Stimulated activated CD4-positive, alpha-beta T cell treated with anti-CD3 and anti-CD28 coated beads, Interleukin-1b, Interleukin-23, amount 100 ng/mL, for 48 hours (primary cell): ENCODE measurements at regions not wholly inside any gene's neighbourhood (a gene's known extent, or its start where the extent isn't known, plus 50 kb on each side); places are given as distances from the start of the nearest gene placed in this dataset.

ENCODE experiments used
- DNase-seq: peaks from one replicate; pipeline ENCODE4 v3.0.0-alpha.2; 2020

DNA sequence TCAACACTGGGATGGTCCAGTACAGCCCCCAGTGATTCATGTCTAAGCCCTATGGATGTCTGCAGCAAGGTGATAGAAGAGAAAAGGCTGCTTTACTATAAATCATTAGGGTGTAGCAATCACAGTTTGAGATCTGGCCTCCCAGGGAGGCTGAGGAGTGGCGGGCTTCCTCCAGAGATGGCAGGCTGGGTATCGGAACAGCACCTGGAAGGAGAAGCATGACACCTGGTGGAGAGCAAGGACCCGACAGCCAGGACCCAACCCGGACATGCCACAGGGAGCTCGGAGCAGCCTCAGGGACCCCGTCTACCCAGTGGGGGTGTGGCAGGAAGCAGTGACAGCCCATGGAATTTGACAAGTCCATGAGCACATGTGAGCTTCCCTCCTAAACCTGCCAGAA is 114.8 kb upstream of the CD93 start:
- DNase-seq = no peak

DNA sequence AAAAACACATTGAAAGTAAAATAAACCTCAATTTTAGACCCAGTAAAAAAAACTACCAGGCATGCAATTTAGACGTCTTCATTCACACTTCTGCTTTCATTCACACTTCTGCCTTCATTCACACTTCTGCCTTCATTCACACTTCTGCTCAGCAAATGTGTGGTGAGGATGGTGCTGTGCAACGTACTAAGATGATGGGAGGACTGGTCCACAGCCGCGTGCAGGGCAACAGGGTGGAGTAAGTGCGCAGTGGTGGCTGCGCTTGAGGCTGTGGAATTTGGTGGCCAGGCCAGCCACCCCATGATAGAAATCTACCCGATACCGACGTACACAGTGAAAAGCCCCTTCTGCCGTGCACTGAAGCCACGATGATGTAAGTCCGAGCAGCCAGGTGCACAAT is 114.3 kb upstream of the CD93 start:
- no peak for DNase-seq

GRCh38 chr20:23199356-23199755 is 113.2 kb upstream of the CD93 start:
- no peak for DNase-seq

- DNase-seq = no peak
Observed at GRCh38 chr20:23198815-23199214, 112.7 kb upstream of the CD93 start.

DNA sequence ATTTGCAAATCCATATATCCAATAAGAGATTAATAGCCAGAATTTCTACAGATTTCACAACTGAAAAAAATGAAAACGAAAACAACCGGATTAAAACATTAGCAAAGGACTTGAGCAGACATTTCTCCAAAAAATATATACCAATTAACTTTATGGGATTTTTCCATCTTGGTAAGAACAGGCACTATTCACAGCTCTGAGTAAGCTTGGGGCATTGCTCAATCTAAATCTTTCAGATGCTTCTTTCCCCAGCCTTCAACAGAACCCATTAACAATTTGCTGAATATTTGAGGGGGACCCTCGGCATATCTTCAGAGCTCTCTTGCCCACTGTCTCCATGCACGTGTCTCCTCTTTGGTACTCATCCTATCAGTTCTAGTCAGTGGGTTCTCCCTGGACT is 111.7 kb upstream of the CD93 start:
- DNase-seq = no peak

DNA sequence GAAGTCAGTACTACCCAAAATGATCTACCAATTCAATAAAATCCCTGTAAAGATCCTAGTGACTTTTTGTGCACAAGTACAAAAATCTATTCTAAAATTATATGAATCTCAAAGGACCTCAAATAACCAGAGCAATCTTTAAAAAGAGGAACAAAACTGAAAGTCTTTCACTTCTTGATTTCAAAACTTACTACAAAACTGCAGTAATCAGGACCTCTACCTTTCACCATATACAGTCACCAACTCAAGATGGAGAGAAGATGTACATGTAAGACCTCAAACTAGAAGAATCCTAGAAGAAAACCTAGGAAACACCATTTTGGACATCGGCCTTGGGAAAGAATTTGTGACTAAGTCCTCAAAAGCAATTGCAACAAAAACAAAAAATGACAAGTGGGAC is 109.5 kb upstream of the CD93 start:
- DNase-seq = no peak

DNA sequence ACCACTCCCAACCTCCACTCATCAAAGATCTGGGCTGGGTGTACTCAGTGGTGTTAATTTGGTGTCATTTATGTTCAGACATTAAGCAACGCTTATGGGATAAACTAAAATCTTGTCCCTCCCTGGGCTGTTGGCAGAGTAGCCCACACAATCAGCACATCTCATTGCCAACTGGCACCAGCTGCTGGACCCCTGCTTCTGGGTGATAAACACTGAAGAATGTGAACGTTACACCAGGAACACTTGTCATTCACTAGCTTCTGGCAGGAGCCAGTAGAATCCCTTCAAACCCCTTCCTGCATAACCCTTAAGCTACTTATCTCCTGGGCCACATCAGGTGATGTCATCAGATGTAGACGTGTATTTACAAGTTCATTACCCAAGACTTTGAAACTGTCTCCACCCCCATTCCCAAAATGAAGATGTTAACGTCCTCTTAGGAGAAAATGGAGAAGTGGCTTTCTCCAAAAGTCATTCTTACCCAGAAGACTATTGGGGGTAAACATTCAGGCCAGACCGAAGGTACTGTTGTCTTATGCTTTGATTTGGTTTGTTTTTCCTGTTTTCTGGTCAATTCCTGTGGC is 107.8 kb upstream of the CD93 start:
- DNase-seq = no peak

- no peak for DNase-seq
Observed at GRCh38 chr20:23192469-23192868, 106.3 kb upstream of the CD93 start.

GRCh38 chr20:23190557-23190956 is 104.4 kb upstream of the CD93 start:
- no peak for DNase-seq

DNA sequence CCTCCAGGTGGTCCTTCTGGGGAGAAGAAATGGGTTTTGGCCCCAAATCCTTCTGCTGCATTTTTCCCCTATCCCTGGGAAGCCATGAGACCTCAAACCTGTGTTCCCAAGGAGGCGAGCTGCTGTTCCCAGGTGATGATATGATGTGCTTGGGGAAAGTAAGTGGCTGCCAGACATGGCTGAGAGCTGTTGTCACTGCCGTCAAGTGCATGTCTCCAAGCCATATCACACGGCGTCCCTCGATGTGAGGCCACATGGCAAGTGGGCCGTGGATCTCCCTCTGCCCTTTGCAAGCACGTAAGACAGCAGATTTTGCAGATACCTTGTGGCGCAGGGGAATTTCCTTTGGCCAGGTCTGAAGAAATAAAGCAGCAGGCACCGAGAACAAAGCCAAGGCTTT is 103.7 kb upstream of the CD93 start:
- DNase-seq = no peak

- no peak for DNase-seq
Observed at GRCh38 chr20:23189341-23189740, 103.2 kb upstream of the CD93 start.

GRCh38 chr20:23188377-23189169 is 102.4 kb upstream of the CD93 start:
- no peak for DNase-seq

GRCh38 chr20:23187751-23188150 is 101.6 kb upstream of the CD93 start:
- no peak for DNase-seq

GRCh38 chr20:23186808-23187207 is 100.7 kb upstream of the CD93 start:
- DNase-seq = no peak

GRCh38 chr20:23180451-23180921 is 94.4 kb upstream of the CD93 start:
- DNase-seq = no peak

DNA sequence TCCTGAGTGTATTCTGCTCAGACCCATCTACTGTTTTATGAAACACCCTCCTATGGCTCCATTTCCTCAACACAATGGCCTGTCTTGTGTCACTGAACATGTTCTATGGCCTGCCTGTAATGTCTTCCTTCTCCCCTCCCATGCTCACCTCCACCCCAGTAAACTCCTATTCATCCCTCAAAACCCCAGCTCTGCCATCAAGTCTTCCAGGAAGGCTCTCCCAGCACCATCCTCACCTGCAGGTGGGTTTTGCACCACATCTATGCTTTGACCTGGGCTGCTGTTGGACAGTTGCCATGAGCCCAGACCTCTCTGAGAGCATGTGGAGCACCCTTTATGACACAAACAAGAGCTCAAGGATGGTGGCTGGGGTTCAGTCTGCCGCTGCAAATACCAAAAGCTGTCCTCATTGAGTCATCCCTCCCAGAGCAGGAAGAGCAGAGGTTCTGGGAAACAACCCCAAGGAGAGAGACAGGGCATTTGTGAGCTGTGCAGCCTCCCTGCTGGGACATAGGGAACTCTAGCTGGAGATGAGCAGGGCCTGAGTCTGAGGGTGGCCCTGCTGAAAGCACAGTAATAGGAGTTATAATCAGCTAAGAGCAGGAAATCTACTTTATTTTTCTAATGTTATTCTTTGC is 93.8 kb upstream of the CD93 start:
- DNase-seq = no peak

DNA sequence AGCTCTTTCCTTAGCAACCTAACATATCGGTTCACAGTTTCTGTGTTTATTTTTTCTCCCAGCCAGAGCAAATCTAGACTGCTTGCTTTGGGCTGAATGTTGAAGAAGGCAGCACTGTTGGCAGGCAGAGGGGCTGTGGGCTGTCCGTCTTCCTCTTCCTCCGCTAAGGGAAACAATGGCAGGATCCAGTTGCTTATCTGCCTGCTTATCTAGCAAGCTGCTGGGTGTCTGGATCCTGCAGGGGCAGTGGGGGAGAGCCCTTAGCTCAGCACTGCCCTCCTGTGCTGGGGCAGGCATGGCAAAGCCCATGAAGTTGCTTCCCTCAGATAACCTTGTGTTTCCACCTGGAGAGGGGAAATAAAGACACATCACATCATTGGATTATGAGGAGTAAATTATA is 92.7 kb upstream of the CD93 start:
- DNase-seq = no peak

- DNase-seq = no peak
Observed at GRCh38 chr20:23174821-23175220, 88.7 kb upstream of the CD93 start.

- DNase-seq = no peak
Observed at GRCh38 chr20:23167431-23167830, 81.3 kb upstream of the CD93 start.

- DNase-seq = no peak
Observed at GRCh38 chr20:23166563-23166962, 80.4 kb upstream of the CD93 start.

- DNase-seq = no peak
Observed at GRCh38 chr20:23165964-23166363, 79.8 kb upstream of the CD93 start.

DNA sequence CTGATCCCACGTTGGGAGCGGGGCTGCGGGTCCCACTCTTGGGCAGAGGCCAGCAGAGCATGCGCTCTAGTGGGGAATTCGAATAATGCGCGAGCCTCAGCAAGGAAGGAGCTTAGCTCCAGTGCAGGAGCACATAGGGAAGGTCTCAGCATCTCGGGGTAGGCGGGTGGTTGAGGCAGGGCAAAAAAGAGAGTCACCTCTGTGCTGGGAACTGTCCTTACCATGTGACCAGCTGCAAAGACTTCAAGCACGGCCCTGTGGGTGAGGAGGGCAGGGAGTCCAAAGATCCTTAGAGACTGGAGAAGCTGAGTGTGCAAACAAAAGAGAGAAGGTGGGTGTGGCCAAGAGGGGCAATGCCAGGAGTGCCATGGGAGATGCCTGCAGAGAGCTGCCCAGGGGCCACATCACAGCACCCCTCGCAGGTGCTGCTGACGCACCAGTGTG is 79.2 kb upstream of the CD93 start:
- no peak for DNase-seq

GRCh38 chr20:23164176-23164601 is 78.1 kb upstream of the CD93 start:
- DNase-seq = no peak

- no peak for DNase-seq
Observed at GRCh38 chr20:23163562-23163961, 77.4 kb upstream of the CD93 start.
